NCI-H345 (cell line): ENCODE measurements at regions not wholly inside any gene's neighbourhood (a gene's known extent, or its start where the extent isn't known, plus 50 kb on each side); places are given as distances from the start of the nearest gene placed in this dataset.
"Not testable (repeated sequence)": the region's sequence is repeated elsewhere in the genome, so short reads cannot be mapped to it uniquely, and the experiment has no call there.

ENCODE experiments used
- DNase-seq: peaks from one replicate; lab custom pipeline; 2025; lab: John Stamatoyannopoulos, UW

DNA sequence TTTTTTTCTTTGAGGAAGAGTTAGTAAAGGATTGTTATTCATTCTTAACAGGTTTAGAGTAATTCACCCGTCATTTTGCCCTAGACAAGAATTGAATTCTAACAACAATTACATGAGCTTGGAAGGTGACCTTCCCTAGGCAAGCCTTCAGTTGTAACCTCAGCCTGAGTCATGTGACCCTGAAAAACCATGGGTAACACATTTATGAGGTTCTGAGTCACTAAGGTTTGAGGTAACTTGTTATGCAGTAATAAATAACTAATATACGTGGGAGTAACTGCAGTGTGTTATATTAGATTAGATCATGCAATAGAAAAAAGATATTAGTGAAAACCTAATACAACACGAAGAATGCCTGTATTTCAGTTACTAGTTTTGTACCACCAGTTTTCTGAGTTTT lies 237.6 kb upstream of the NDN start:
- no peak for DNase-seq

DNA sequence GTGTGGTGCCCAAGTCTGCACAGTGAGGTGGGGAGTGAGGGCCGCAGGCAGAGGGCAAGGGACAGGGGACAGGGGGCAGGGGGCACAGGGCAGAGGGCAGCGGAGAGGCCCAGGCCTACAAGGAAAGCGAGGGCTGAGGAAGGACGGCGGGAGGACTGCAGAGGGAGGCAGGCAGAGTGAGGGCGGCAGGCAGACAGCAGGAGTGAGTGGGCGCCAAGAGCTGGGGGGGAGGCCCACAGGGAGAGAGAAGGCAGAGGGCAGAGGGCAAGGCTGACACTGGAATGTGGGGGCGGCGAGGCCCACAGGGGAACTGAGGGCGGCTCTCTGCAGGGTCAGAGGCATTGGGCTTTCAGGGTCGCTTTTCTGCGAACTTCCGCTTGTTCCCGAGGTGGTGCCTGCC lies 267.8 kb upstream of the NDN start:
- DNase-seq = no peak

DNA sequence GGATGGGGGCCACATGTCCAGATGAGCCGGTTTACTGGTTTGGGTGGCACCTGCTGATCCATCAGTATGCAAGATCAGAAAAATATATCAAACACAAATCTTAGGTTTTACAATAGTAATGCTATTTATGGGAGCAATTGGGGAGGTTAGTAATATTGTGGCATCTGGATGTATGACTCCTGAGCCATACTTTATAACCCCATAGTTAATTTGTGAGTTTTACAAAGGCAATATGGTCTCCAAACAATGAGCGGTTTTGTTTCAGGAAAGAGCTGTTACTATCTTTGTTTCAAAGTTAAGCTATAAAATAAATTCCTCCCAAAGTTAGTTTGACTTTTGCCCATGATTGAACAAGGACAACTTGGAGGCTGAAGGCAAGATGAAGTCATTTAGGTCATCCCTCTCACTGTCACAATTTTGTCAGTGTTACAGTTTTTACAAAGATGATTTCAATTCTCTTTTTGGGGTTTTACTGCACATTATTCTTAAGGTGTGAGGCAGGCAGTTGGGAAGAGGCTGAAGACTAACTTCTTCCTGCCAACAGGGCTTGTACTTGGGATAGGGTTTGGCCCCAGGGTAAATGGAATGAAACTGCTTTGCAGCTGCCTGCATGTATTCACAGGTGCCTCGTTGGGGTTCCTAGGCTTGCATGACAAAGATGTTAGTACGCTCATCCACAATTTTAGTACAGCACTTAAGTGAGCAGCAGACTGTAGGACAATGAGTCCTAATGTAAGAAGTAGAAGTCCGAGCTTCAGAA lies 296.6 kb upstream of the NDN start:
- DNase-seq = no peak

DNA sequence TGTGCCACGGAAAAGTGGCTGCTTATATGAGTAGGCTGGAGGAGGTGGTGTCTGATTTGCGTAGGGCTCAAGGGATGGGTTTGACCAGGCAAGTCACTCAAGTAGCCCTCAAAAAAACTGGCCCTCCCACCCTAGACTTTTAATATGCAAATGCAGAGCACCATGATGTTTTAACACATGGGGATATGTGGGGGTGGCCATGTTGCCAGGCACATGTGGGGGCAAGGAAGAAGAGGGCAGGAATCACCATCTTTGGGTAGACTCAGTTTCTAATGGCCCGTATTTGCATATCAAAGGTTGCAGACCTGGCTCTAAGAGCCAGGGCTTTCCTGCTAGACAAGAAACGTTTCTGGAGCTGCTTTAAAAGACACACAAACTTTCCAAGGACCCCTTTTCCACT lies 307.2 kb upstream of the NDN start:
- DNase-seq = no peak

DNA sequence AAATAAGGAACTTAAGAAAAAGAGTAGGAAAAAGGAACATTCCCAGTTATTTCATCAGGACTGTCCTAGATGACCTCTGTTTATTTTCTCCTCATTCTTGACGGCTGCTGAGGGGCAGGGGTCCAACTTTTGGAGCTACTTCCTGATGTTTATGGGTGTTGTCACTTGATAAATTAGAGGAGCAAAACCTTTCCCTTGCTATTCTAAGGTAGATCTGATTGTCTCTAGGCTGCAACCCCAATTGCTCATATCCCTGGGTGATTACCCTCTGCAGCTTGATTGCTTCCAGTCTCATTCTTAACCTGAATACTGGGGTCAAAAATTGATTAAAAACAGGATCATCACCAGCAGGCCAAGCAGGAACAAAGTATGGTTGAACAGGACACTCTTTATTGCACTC lies 311.0 kb upstream of the NDN start:
- DNase-seq = no peak

DNA sequence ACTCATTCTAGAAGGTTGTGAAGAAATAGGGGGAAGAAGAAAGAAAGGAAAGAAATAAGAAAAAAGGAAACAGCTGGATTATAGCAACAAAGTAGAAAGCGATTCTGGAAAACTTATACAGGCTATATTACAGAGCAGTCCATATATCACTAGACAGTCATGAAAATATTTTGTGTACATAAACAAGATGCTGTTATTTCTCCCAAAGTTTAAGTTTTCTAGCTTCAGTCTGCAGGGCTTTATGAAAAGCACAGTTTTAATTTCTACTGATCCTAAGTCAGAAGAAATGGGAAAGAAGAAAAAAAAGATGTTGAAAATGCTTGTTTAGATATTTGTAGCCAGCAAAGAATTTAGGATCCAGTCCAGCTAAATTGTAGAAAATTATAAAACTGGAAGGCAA lies 321.4 kb upstream of the NDN start:
- DNase-seq = no peak

DNA sequence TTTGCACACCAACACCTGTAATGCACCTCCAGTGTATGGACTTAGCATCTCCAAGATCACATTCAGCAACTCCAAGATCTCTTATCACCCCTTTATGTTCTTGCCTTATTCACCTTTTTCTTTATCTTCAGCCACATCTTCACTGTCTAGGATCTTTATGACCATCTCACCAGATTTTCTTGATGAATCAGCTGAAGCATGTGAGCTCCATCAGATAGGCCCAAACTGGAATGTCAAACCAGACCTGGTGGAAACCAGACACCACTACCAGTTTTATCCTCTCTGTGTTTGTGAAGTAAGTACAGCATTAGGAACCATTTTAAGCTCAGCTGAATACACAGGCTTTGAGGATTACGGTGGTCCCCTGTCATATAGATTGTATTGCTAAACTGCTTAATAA lies 330.4 kb upstream of the NDN start:
- DNase-seq = no peak

DNA sequence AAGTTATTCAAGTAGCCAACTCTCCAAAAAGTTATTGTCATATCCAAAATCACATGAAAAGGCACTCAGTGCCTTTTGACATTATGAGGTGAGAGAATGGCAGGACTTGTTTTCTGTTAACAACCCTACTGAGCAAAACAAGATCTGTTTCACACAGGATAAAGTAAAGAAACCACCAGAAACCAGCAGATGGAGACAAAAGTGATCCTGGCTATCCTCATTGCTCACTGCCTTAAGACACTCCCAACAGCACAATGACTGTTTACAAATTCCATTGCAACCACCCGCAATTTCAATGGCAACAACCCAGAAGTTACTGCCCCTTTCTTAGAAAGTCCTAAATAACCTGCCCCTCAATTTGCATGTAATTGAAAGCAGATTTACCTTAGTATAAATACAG lies 352.6 kb upstream of the NDN start:
- DNase-seq = no peak

DNA sequence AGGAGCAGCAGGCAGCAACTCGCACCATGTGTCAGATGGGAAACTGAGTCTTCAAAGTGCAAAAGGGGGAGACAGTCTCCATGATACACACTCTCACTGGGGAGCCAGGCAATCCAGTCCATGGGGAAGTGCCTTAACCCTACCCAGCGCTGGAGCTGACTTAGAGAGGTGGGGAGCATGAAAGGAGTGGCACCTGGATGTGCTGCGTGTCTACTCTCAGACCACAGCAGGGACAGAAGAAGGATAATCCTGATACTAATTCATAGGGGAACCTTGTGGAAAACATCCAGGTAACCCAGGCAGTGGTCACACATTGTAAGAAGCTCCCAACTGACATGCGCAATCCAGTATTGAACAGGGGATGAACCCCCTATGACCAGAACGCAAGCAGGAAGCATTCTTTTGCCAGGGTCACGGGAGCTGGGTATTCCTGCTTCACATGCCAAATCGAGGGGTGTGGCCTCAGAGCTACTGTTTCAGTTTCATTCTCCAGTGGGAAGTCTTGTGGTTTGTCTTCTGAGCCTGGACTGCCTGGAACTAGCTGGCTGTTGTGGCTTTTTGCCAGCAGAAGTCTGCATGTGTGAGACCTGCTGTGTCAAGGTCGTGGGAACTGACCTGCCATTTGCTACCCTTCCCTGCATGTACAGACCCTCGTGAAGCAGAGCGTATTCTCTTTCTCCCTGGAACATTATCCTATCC lies 367.6 kb upstream of the NDN start:
- DNase-seq = no peak

DNA sequence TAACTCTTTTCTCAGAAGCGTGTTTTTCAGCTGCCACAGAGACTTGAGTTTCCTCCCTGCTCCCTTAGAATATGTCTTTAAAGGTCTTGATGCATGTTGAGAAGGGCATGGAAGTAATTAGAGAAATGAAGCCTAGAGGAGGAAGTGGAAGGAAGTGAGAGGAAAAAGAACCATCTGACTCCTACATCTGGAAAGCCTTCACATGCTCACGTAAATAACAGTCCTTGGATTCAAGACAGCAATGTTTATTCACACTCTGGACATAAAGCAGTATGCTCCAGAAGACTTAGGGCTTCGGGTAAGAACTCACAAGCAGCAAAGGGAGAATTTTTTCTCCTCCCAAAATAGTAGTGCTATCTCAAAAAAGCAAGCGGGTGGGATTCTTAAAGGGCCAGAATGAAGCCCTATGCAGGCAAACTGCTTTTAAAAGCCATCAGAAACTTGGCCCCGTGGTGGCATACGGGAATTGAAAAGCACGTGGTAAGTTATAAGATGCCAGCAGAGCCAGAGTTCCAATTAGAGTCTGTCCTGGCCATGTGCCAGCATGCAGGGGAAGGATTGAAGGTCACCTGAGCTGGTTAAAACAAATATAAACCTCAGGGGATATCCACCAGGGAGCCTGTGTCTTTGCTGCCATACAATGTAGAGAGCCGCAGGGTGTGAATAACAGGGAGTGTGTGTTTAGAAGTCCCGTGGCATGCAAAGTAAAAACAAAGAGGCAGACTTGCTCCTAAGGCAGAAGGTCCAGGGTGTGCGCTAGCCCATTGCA lies 380.8 kb upstream of the NDN start:
- DNase-seq = no peak

DNA sequence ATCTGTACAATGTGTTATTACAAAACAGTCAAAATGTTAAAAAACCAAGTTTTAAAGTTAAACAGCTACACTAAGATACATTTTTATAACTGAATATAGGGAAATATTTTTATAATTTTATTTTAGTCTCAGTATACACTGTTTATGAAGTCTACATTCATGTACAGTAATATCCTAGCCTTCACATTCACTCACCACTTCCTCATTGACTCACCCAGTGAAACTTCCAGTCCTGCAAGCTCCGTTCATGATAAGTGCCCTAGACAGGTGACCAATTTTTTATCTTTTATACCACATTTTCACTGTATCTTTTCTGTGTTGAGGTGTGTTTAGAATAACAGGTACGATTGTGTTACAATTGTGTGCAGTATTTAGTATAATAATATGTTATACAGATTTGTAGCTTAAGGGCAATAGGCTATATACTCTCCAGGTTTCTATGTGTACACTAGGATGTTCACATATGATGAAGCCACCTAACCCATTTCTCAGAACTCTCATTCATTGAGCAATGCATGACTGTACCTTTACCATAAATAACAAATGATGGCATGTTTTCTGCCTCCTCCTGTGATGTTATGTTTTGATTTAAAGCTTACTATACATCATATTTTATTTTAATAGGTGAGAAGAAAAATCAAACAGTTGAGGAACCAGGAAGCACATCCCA lies 388.4 kb upstream of the NDN start:
- DNase-seq = no peak

DNA sequence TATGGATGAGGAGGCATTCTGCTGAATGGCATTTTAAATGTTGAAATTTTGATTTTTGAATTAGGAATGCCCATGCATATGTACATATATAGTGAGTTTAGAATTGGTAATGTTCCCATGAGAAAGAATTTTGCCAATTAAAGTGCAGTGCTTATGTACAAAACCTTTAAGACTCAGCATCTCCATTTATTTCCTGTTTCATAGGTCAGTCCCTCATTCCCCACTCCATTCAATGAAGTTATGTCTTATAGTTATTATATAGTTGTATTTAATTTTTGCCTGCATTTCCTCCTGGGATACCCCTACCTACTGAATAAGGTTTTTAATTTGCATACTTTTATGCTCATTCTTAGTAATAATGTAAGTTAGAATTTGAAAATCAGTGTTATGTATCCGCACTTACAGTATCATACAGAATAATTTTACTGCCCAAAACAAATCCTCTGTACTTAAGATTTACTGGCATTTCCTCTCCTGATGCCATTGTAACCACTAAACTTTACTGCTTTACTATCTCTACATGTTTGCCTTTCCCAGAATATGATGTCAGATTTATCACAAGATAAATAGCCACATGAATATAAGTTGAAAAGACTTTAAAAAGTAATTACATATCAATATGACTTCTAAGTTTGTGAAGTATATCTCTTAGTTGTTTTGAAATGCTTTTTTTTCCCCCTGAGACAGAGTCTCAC lies 389.1 kb upstream of the NDN start:
- DNase-seq = no peak

DNA sequence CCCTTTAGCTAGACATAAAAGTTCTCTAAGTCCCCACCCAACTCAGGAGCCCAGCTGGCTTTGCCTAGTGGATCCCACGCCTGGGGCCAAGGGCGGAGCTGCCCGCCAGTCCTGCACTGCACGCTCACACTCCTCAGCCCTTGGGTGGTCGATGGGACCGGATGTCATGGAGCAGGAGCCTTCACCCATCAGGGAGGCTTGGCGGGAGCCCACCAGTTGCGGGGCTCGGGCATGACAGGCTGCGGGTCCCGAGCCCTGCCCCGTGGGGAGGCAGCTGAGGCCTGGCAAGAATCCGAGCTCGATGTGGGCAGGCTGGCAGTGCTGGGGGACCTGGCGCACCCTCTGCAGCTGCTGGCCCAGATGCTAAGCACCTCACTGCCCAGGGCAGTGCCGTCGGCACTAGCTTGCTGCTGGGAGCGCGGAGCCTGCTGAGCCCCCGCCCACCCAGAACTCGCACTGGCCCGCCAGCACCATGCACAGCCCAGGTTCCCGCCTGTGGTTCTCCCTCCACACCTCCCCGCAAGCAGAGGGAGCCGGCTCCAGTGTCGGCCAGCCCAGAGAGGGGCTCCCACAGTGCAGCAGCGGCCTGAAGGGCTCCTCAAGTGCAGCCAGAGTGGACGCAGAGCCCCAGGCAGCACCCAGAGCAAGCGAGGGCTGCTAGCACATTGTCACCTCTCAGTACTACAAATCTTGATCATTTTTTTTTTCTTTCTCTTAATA lies 391.4 kb upstream of the NDN start:
- DNase-seq = no peak

DNA sequence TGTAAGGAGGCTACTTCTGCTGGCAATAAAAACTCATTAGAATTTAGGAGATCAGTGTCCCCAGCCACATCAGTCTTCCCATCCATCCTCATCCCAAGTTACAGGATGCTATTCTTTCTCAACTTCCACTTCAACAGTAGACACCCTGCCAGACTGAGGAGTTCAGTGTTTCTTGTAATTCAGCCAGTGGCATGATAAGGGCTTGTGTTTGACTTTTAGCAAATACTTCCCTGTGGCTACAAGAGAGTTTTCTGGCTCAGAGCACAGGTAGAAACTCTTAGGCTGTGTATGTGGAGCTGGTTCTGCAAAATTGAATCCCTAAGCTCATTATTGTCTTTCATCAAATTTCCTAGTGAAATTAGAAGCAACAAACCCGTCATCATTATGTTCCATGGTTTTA lies 401.8 kb upstream of the NDN start:
- not testable (repeated sequence) for DNase-seq

DNA sequence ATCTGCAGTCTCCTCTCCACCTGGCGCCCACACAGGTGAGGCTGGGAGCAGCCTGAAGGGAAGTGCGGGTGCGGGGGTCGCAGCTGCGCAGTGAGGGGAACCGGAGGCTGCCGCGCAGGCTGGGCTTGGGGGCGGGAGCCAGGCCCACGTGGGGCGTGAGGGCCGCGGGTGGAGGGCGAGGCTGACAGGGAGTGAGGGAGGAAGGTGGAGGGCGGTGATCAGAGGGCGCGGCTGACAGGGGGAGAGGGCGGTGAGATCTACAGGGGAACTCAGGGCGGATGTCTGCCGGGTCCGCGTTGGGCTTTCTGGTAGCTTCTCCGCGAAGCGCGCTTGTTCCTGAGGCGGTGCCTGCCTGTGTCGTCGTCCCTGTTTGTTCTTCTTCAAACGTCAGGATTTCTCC lies 414.4 kb upstream of the NDN start:
- DNase-seq = not testable (repeated sequence)

DNA sequence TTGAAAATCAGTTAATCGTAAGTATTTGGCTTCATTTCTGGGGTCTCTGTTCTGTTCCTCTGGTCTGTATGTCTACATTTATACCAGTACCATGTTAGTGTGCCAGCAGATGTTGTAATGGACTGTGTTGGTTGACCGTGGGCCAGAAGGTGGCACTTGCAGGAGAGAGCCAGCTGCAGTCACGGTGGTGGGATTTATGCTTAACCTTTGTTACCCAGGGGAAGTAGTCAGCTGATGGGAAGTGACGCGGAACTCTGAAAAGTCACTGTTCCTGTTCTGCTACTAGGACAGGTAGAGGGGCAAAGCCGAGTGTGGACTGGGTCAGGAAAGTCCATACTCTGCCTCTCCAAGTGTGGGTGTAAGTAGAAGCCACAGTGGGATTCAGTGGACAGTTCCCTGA lies 420.4 kb upstream of the NDN start:
- DNase-seq = not testable (repeated sequence)

DNA sequence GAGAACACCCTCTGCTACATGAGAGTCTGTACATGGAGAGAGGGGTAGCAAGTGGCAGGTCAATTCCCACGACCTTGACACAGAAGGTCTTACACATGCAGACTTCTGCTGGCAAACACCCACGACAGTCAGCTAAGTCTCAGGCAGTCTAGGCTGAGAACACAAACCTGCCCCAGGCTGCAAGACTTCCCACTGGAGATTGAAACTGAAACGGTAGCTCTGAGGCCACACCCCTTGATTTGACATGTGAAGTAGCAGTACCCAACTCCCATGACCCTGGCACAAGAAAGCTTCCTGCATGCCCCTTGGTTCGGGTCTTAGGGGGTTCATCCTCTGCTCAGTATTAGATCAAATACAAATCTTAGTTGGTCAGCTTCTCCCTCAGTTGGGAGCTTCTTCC lies 420.8 kb upstream of the NDN start:
- DNase-seq = not testable (repeated sequence)

DNA sequence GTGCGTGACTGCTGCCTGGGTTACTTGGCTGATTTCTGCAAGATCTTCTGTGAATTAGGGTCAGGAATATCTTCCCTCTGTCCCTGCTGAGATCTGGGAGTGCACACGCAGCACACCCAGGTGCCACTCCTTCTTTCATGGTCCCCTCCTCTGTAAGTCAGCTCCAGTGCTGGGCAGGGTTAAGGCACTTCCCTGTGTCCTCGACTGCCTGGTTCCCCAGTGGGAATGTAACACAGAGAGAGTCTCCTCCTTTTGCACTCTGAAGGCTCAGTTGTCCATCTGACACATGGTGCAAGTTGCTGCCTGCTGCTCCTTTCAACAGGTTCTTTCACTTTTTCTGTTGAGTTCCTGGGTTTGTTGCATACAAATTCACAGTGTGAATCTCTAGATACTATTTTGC lies 421.2 kb upstream of the NDN start:
- DNase-seq = not testable (repeated sequence)

DNA sequence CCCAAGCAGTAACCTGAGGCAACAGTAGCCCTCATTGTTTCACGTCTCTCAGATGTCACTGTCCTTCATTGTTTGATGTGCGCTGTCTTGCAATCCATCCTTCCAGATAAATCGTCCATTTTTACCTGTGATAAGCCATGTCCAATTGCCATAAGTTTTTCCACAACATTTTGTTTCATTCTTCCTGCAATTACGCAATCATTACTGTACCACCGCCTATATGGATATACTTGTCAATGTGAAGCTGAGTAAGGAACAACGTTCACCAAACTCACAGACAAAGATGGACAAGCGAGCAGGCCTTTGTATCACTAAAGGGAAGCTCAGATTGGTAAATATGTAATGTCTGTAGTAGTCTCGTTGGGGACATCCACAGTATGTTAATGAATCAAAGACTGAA lies 452.5 kb upstream of the NDN start:
- not testable (repeated sequence) for DNase-seq

DNA sequence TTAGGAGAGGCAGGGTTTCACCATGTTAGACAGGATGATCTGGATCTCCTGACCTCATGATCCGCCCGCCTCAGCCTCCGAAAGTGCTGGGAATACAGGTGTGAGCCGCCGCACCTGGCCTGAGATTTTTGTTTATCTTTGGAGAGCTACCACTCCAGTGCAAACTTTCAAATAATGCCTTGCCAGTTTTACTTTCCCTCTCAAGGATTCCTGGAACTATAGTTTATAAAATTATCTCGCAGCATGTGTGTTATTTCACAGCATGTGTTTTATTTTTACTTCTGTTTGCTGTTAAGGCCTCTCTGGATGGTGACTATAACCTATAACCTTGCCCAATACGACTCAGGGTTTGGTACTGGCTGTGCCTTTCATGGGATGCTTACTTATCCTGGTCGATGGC lies 458.0 kb upstream of the NDN start:
- DNase-seq = not testable (repeated sequence)

DNA sequence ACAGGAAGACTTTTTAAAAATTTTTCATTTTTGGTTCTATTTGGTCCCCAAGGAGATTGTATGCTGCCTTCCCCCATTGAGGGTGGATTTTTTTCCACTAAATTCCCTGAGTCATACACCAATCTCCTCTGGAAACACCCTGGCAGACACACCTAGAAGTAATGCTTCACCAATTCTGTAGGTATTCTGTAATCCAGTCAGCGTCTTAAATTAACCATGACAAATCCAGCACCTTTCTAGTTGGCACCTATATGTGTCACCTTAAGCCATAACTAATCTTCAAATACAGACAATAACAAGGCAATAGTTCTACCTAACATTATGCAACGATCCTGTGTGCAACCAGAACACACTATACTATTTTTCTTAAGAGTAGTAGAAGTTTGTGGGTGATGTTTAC lies 459.1 kb upstream of the NDN start:
- no peak for DNase-seq
